Upper lobe of left lung (tissue), 4 donors: ENCODE measurements at regions not wholly inside any gene's neighbourhood (a gene's known extent, or its start where the extent isn't known, plus 50 kb on each side); places are given as distances from the start of the nearest gene placed in this dataset.

Experiments used
- POLR2A ChIP-seq, 4 donors: fragments of 450-650 bp; IDR thresholded peaks; one replicate each; pipeline ENCODE4 v1.5.1; 2016 to 2017; ENCODE audit warnings: antibody characterized with exemption in 4 of 4, mild to moderate bottlenecking in 2 of 4
- TF ChIP-seq, protein P1 (sequence below), 6 experiments: fragments of 450-650 bp in 4 of 6; fragments of 200-600 bp in 2 of 6; sonication (generic) in 2 of 6; IDR thresholded peaks; one replicate each; pipeline ENCODE4 v1.5.1; 2016 to 2019; ENCODE audit warnings: antibody characterized with exemption in 6 of 6

DNA sequence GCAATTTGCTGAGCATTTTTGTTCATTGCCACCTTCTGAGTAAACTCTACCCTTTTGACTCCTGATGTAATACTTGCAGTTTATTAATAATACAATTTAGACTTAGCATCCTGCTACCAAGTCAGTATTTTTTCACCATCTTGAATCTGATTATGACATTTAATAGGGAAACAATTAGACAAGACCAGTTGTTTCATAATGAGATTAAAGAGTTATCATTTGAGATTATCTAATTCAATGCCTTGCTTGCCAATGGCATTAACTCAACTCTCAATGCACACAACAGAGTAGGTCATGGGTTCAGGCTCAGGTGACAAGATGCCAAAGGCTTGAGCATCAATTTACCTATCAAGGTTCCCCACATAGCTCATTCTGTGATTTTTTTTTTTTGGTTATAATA, 488.4 kb downstream of the DISC1 start:
- TF ChIP-seq, protein P1, sequence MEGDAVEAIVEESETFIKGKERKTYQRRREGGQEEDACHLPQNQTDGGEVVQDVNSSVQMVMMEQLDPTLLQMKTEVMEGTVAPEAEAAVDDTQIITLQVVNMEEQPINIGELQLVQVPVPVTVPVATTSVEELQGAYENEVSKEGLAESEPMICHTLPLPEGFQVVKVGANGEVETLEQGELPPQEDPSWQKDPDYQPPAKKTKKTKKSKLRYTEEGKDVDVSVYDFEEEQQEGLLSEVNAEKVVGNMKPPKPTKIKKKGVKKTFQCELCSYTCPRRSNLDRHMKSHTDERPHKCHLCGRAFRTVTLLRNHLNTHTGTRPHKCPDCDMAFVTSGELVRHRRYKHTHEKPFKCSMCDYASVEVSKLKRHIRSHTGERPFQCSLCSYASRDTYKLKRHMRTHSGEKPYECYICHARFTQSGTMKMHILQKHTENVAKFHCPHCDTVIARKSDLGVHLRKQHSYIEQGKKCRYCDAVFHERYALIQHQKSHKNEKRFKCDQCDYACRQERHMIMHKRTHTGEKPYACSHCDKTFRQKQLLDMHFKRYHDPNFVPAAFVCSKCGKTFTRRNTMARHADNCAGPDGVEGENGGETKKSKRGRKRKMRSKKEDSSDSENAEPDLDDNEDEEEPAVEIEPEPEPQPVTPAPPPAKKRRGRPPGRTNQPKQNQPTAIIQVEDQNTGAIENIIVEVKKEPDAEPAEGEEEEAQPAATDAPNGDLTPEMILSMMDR (IDR thresholded peaks at IDR 0.05): no peak
- TF ChIP-seq POLR2A (IDR thresholded peaks at IDR 0.05): no peak
